ENCODE measurements at regions not wholly inside any gene's neighbourhood (a gene's known extent, or its start where the extent isn't known, plus 50 kb on each side); places are given as distances from the start of the nearest gene placed in this dataset.

DNA sequence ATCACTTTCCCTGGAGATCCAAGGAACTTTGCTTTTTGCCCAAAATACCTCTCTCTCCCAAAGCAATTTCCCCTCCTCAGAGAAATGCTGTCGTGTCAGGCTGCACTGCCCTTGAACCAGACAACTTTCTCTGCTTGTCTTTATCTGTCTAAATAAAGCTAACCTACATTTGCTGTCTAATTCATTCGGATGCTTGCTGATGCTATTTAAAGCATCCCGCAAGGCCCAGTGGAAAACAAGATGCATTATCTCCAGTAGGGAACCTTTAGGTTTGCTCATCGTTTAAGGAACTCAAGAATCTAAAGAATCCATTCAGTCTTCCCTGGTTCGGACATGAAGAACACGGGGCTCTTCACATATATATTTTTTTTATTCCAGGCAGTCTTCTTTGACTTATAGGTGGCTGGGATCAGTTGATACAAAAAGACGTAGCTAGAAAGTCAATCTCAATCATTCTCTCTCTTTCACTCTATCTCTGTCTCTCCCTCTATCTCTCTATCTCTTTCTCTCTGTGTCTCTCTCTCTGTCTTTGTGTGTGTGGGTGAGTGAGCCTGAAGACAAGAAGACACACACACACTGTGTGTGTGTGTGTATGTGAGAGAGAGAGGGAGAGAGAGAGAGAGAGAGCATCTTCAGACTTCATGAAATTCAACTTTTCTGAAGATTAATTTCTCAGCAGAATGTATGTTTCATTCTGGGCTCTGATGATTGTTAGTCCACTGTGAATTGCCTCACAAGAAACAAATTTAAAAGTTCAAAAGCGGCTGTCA is 92.8 kb upstream of the MKLN1 start:
- TF ChIP-seq, protein P1, sequence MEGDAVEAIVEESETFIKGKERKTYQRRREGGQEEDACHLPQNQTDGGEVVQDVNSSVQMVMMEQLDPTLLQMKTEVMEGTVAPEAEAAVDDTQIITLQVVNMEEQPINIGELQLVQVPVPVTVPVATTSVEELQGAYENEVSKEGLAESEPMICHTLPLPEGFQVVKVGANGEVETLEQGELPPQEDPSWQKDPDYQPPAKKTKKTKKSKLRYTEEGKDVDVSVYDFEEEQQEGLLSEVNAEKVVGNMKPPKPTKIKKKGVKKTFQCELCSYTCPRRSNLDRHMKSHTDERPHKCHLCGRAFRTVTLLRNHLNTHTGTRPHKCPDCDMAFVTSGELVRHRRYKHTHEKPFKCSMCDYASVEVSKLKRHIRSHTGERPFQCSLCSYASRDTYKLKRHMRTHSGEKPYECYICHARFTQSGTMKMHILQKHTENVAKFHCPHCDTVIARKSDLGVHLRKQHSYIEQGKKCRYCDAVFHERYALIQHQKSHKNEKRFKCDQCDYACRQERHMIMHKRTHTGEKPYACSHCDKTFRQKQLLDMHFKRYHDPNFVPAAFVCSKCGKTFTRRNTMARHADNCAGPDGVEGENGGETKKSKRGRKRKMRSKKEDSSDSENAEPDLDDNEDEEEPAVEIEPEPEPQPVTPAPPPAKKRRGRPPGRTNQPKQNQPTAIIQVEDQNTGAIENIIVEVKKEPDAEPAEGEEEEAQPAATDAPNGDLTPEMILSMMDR (IDR thresholded peaks at IDR 0.05), result no peak
- TF ChIP-seq EZH2 (IDR thresholded peaks at IDR 0.05; ENCODE audit: borderline replicate concordance, insufficient read depth, low read depth, low read length, poor library complexity, severe bottlenecking), result no peak

Data from B cell (primary cell).